GM19395 (cell line): ENCODE measurements at regions not wholly inside any gene's neighbourhood (a gene's known extent, or its start where the extent isn't known, plus 50 kb on each side); places are given as distances from the start of the nearest gene placed in this dataset.
A peak's percentile ranks its signal among the peaks of the same experiment; 100 is the strongest.

Experiments
- ATAC-seq: cut with Tn5 transposase; IDR thresholded peaks from one replicate; pipeline ENCODE4 v1.9.1; 2021; ENCODE audit warnings: mild to moderate bottlenecking, moderate library complexity; ENCODE audit not compliant: unreplicated experiment

DNA sequence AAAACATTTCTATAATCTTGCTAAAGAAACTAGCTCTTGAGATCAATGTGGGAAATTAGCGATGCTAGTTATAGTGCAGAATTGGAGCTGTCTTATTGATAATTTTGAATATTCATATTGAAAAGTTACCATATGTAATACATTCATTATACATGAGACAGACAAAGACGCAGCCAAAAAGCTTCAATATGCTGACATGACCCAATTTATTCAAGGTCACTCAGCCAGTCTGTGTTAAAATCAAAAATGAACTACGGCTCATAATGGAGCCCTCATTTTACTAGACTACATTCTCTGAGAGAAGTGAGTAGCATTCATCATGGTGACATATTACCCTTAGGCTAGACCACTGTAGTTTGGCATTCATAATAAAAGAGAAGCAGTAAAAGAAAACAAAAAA lies 107.3 kb upstream of the GABRG2 start:
- no peak for ATAC-seq

DNA sequence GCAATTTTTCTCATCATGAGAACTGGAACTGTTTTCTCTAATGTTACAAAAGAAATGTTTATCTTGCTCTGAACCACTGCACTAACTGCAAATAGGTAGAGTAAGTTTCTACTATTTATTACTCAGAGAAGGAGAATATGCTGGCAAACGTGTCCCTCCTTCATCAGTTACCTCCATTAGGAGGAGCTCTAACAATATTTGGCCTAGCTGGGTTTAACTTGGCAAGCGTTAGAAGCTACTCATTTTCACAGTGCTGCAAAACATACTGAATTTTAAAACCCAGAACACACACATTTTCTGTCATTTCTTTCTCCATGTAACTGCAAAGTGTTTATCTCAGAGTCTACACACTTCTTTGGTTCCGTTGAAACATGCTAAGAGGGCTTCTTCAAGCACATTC lies 101.0 kb upstream of the GABRG2 start:
- peak; percentile 56 for ATAC-seq

- ATAC-seq = no peak
Measured at GRCh38 chr5:161975350-161975749, 92.2 kb upstream of the GABRG2 start.

GRCh38 chr5:161988077-161988476 lies 79.5 kb upstream of the GABRG2 start:
- no peak for ATAC-seq
